Pons (tissue), 1 donor: ENCODE measurements at regions not wholly inside any gene's neighbourhood (a gene's known extent, or its start where the extent isn't known, plus 50 kb on each side); places are given as distances from the start of the nearest gene placed in this dataset.

Source experiments
- DNase-seq: peaks from one replicate; pipeline ENCODE4 v3.0.0-alpha.2; 2016; ENCODE audit warnings: low spot score

- DNase-seq: no peak
Observed at GRCh38 chr7:106196460-106197021, 84.4 kb upstream of the SYPL1 start.

GRCh38 chr7:106193661-106194060 lies 81.5 kb upstream of the SYPL1 start:
- DNase-seq: no peak

- no peak for DNase-seq
Observed at GRCh38 chr7:106190589-106191330, 78.6 kb upstream of the SYPL1 start.

DNA sequence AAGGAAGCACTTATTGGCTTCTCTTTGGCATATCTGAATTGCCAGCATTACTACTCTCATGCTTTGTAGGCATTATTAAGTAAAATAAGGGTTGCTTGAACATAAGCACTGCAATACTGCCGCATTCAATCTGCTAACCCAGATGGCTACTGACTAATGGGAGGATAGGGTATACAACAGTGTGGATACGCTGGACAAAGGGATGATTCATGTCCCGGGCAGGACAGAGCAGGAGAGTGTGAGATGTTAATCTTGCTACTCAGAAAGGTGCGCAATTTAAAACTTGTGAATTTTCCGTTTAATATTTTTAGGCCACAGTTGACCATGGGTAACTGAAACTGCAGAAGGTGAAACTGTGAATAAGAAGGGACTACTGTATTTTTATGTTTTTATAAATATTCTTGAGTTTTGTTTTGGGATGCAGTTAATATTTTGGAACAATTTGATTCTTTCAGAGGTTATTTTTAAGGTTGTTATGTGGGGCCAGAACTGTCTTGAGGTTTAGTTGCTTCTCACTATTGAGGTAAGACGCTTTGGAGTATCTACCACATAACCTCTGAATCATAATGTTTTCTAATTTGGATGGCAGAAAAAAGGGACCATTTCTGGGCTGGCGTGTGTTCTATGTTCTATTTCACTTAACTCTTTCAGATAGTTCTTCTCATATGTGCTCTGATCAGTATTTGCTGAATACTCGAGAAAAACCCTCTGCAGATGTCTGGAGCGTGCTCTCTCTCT lies 75.7 kb upstream of the SYPL1 start:
- DNase-seq: no peak

DNA sequence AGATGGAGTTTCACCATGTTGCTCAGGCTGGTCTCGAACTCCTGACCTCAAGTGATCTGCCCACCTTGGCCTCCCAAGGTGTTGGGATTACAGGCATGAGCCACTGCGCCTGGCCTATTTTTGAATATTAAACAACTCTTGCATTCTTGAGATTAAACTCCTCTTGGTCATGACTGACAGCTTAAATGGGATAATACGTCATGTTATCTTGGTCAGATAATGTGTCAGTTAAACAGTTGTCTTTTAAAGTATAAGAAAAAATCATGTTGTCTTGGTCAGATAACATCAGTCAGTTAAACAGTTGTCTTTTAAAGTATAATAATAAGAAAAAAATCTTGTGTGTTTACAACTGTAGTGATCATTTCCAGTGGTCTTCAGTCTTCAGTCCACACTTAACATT lies 73.6 kb upstream of the SYPL1 start:
- no peak for DNase-seq

- DNase-seq: no peak
Observed at GRCh38 chr7:106183952-106184351, 71.8 kb upstream of the SYPL1 start.

GRCh38 chr7:106182904-106183303 lies 70.8 kb upstream of the SYPL1 start:
- DNase-seq: no peak

DNA sequence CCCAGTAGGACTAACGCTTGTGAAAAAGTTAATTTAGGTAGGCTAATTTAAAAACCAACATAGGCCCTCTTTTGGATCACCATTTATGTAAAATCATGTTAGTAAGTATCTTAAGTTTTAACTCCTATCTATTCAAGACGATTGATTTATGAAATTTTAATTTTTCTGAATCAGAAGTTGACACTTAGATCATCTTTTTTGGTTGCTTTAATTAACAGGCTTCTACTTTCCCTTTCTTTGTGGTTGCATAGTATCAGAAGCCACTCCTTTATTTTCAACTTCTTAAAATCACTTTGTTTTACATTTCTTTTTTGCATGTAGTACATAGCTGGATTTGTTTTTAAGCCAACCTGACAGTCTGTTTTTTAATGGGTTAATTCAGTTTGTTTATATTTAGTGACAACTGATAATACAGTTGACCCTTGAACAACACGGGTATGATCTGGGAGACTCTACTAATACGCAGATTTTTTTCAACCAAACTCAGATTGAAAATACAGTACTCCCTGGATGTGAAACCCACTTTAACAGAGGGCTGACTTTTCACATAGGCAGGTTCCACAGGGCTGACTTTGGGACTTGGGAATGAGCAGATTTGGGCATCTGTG lies 69.7 kb upstream of the SYPL1 start:
- DNase-seq: no peak

DNA sequence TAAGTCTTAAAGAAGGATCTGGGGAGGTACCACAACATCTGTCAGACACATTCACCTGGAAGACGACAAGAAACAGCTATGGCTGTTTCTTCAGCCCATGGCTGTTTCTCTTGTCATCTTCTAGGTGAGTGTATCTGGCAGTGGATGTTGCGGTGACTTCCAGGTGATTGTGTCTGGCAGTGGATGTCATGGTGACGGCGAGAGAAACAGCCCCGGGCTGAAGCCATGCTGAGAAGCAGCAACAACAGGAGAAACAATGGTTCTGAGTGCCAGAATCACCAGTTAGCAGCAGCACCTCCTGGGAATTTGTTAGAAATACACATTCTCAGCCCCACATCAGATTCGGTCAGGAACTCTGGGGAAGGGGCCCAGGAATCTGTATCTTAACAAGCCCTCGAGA lies 68.6 kb upstream of the SYPL1 start:
- DNase-seq: no peak

GRCh38 chr7:106179256-106179655 lies 67.1 kb upstream of the SYPL1 start:
- no peak for DNase-seq

GRCh38 chr7:106178593-106179134 lies 66.6 kb upstream of the SYPL1 start:
- DNase-seq: no peak

DNA sequence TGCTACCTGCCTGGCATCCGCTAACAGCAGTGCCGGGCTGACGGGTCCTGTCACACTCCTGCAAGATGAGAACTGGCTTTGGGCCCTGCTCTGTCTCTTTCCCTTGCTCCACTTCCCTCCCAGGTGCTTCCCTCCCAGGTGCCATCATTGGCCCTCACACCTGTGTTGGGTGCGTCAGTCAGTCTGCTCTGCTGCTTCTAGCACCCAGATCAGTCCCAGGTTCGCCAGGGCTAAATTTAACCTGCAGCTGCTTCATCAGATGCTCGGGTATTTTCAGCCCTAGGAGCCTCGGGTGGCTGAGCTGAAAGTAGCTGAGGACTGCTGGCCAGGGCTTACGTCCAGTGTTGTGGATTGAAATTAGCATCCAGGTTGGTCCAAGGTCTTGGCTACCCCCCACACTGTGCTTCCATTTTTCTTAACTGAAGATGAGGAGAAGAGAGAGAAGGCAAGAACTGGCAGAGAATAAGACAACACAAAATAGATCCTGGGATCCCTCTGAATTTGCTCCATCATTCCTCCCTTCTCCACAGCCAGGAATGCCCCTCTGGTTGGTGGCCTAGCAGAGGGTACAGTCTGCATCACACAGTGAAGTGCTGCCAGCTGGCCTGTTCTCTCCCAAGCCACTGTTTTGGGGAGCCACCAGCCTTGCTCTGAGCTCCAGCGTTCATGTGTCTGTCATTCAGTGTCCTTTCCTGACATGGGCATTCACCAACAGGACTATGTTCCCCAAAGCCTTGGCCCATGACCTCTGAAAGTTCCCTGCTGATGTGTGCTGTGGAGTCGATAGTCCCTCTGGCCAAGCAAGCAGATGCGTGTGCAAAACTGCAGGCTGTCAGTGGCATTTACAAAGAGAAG lies 65.9 kb upstream of the SYPL1 start:
- DNase-seq: peak; percentile 12

DNA sequence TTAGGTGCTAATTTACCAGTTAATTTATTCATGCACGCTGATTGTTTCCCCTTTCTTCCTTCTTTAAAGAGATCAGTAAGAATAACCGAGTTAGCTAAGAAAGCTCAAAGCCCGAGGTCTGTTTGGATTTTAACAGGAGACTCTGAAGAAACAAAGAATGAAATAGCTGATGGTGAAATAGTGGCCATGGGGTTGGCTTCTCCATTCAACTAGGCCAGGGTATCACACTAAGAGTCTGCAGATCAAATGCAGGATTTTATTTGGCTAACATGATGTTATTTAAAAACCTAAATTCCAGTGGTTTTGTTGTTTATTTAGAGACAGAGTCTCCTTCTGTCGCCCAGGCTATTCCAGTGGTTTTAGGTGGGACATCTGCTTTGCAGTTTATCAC lies 65.2 kb upstream of the SYPL1 start:
- DNase-seq: no peak

DNA sequence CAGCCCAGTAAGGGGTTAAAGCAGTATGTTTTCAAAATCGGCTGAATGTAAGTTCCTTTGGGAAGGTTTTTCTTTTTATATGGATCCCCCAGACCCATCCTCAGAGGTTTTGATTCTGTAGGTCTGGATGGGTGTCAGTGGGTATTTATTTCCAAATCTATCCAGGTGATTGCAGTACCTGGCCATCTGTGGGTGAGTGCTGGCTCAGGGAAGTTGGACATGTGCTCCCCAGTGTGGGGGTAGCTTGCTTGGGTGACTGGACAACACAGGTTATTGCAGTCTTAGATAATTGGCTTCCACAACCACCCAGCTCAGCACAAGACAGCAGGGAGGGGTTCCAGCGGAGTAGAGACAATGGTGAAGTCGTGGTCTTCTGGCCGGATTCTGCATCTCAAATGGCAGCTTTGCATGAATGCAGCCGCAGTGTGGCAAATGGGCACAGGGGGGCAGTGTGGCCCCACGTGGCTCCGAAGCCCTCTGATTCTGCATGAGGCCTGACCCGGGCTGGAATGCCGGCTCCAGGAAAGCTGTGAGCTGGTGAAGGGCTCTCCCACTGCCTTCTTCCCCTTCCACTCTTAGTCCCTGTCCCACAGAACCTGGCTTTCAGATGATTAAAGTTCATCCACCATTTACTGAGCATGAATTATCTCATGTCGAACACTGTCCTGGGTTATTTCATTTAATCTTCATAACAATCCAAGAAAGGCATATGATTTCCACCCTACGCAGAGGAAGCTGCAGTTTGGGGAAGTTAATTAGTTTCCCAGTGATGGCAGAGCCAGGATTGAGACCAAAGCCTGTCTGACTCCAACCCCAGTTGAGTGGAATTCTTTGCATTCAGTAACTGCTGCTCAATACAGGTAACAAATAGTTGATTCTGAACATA lies 64.5 kb upstream of the SYPL1 start:
- peak; percentile 73 for DNase-seq

- DNase-seq: no peak
Observed at GRCh38 chr7:106175507-106175906, 63.4 kb upstream of the SYPL1 start.

- no peak for DNase-seq
Observed at GRCh38 chr7:106170651-106171050, 58.5 kb upstream of the SYPL1 start.

GRCh38 chr7:106169821-106170610 lies 57.9 kb upstream of the SYPL1 start:
- no peak for DNase-seq

GRCh38 chr7:106167439-106168136 lies 55.5 kb upstream of the SYPL1 start:
- DNase-seq: no peak

- DNase-seq: peak; percentile 73
Observed at GRCh38 chr7:106166651-106167342, 54.7 kb upstream of the SYPL1 start.
